ENCODE measurements at regions not wholly inside any gene's neighbourhood (a gene's known extent, or its start where the extent isn't known, plus 50 kb on each side); places are given as distances from the start of the nearest gene placed in this dataset.

DNA sequence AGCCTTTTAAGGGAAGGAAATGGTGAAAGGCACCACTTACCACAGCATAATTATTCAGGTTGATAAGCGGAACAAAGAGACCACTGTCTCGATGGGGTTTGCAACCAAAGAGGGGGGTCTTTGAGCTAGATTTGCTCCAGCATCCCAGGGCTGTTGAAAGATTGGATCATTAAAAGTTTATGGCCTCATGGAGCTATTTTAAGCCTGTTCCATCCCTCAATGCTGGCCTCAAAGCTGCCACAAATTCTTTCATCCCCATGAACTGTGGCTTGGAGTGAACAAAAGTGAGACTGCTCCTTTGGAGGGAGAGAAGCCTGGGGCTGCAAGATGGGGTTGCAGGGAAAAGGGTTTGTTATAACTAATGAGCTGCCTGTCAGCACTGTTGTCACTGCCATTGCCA, 209.8 kb downstream of the RTL9 start:
- Histone ChIP-seq H3K4me1 (ENCODE audit: control insufficient read depth in 4 of 4, insufficient read depth in 4 of 4, low read length in 3 of 4) (no peaks in the 10 kb centered on the region), H3K9ac (ENCODE audit: low read depth in 1 of 2, low read length in 2 of 2) (no peak overlapping the region), H3K9me3 (ENCODE audit: control insufficient read depth in 4 of 4, low read length in 3 of 4) (peaks cover 0 to 4% (median 1%) of the 10 kb centered on the region in 4 donors), H3K36me3 (ENCODE audit: control insufficient read depth in 4 of 4, insufficient read depth in 3 of 4, low read depth in 1 of 4, low read length in 3 of 4) (no peaks in the 10 kb centered on the region), H3K4me3 (ENCODE audit: low read depth in 1 of 3, low read length in 3 of 3) (no peak overlapping the region), H3K27ac (ENCODE audit: low read depth in 1 of 2, low read length in 2 of 2) (no peak overlapping the region), H3K27me3 (ENCODE audit: control insufficient read depth in 4 of 4, insufficient read depth in 4 of 4, low read length in 3 of 4) (no peaks in the 10 kb centered on the region)
- WGBS: 63% methylated on average over 2 of the region's 2 CpGs
- DNase-seq (ENCODE audit: low spot score): no peak
- TF ChIP-seq RAD21 (IDR thresholded peaks at IDR 0.05): no peak

DNA sequence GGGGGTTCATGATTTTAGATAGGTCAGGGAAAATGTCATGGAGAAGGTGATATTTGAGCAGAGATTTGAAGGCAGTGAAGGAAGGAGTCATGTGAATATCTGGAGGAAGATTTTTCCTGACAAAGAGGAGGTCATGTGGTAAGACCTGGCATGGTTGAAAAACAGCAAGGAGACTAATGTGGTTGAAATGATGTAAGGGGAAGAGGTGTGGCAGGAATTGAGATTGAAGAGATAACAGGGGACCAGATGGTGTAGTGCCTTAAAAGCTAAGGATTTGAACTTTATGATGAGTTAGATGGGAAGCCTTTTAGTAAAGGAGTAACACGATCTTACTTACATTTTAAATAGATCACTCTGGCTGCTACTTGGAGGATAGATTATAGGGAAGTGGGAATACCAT, 210.9 kb downstream of the RTL9 start:
- Histone ChIP-seq H3K4me3 (ENCODE audit: low read depth in 1 of 3, low read length in 3 of 3) (no peak overlapping the region), H3K36me3 (ENCODE audit: control insufficient read depth in 4 of 4, insufficient read depth in 3 of 4, low read depth in 1 of 4, low read length in 3 of 4) (no peaks in the 10 kb centered on the region), H3K9ac (ENCODE audit: low read depth in 1 of 2, low read length in 2 of 2) (no peak overlapping the region), H3K27me3 (ENCODE audit: control insufficient read depth in 4 of 4, insufficient read depth in 4 of 4, low read length in 3 of 4) (no peaks in the 10 kb centered on the region), H3K9me3 (ENCODE audit: control insufficient read depth in 4 of 4, low read length in 3 of 4) (peaks cover 0 to 4% (median 1%) of the 10 kb centered on the region in 4 donors), H3K27ac (ENCODE audit: low read depth in 1 of 2, low read length in 2 of 2) (no peak overlapping the region), H3K4me1 (ENCODE audit: control insufficient read depth in 4 of 4, insufficient read depth in 4 of 4, low read length in 3 of 4) (no peaks in the 10 kb centered on the region)
- no peak for TF ChIP-seq RXRA (IDR thresholded peaks at IDR 0.05)
- TF ChIP-seq, protein P1, sequence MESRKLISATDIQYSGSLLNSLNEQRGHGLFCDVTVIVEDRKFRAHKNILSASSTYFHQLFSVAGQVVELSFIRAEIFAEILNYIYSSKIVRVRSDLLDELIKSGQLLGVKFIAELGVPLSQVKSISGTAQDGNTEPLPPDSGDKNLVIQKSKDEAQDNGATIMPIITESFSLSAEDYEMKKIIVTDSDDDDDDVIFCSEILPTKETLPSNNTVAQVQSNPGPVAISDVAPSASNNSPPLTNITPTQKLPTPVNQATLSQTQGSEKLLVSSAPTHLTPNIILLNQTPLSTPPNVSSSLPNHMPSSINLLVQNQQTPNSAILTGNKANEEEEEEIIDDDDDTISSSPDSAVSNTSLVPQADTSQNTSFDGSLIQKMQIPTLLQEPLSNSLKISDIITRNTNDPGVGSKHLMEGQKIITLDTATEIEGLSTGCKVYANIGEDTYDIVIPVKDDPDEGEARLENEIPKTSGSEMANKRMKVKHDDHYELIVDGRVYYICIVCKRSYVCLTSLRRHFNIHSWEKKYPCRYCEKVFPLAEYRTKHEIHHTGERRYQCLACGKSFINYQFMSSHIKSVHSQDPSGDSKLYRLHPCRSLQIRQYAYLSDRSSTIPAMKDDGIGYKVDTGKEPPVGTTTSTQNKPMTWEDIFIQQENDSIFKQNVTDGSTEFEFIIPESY (IDR thresholded peaks at IDR 0.05): no peak
- TF ChIP-seq RAD21 (IDR thresholded peaks at IDR 0.05): no peak
- no peak for TF ChIP-seq YY1 (IDR thresholded peaks at IDR 0.05)
- TF ChIP-seq HNF4A (conservative IDR thresholded peaks at IDR 0.05): no peak
- TF ChIP-seq FOXA1 (IDR thresholded peaks at IDR 0.05): no peak
- no peak for TF ChIP-seq GABPA (IDR thresholded peaks at IDR 0.05 in 1 of 2, conservative IDR thresholded peaks at IDR 0.05 in 1 of 2)
- TF ChIP-seq, protein P2, sequence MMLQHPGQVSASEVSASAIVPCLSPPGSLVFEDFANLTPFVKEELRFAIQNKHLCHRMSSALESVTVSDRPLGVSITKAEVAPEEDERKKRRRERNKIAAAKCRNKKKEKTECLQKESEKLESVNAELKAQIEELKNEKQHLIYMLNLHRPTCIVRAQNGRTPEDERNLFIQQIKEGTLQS (IDR thresholded peaks at IDR 0.05): no peak
- TF ChIP-seq FOXA2 (IDR thresholded peaks at IDR 0.05): no peak
- no peak for TF ChIP-seq SP1 (IDR thresholded peaks at IDR 0.05)
- TF ChIP-seq, protein P3, sequence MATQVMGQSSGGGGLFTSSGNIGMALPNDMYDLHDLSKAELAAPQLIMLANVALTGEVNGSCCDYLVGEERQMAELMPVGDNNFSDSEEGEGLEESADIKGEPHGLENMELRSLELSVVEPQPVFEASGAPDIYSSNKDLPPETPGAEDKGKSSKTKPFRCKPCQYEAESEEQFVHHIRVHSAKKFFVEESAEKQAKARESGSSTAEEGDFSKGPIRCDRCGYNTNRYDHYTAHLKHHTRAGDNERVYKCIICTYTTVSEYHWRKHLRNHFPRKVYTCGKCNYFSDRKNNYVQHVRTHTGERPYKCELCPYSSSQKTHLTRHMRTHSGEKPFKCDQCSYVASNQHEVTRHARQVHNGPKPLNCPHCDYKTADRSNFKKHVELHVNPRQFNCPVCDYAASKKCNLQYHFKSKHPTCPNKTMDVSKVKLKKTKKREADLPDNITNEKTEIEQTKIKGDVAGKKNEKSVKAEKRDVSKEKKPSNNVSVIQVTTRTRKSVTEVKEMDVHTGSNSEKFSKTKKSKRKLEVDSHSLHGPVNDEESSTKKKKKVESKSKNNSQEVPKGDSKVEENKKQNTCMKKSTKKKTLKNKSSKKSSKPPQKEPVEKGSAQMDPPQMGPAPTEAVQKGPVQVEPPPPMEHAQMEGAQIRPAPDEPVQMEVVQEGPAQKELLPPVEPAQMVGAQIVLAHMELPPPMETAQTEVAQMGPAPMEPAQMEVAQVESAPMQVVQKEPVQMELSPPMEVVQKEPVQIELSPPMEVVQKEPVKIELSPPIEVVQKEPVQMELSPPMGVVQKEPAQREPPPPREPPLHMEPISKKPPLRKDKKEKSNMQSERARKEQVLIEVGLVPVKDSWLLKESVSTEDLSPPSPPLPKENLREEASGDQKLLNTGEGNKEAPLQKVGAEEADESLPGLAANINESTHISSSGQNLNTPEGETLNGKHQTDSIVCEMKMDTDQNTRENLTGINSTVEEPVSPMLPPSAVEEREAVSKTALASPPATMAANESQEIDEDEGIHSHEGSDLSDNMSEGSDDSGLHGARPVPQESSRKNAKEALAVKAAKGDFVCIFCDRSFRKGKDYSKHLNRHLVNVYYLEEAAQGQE (IDR thresholded peaks at IDR 0.05): no peak
- no peak for TF ChIP-seq JUND (IDR thresholded peaks at IDR 0.05)
- TF ChIP-seq TAF1 (conservative IDR thresholded peaks at IDR 0.05): no peak
- no peak for TF ChIP-seq NR2F2 (IDR thresholded peaks at IDR 0.05)
- TF ChIP-seq, protein P4, sequence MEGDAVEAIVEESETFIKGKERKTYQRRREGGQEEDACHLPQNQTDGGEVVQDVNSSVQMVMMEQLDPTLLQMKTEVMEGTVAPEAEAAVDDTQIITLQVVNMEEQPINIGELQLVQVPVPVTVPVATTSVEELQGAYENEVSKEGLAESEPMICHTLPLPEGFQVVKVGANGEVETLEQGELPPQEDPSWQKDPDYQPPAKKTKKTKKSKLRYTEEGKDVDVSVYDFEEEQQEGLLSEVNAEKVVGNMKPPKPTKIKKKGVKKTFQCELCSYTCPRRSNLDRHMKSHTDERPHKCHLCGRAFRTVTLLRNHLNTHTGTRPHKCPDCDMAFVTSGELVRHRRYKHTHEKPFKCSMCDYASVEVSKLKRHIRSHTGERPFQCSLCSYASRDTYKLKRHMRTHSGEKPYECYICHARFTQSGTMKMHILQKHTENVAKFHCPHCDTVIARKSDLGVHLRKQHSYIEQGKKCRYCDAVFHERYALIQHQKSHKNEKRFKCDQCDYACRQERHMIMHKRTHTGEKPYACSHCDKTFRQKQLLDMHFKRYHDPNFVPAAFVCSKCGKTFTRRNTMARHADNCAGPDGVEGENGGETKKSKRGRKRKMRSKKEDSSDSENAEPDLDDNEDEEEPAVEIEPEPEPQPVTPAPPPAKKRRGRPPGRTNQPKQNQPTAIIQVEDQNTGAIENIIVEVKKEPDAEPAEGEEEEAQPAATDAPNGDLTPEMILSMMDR (IDR thresholded peaks at IDR 0.05; ENCODE audit: low read depth, low read length, missing input control): no peak
- TF ChIP-seq, protein P5, sequence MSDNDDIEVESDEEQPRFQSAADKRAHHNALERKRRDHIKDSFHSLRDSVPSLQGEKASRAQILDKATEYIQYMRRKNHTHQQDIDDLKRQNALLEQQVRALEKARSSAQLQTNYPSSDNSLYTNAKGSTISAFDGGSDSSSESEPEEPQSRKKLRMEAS (IDR thresholded peaks at IDR 0.05): no peak
- no peak for TF ChIP-seq EGR1 (IDR thresholded peaks at IDR 0.05; ENCODE audit: low read depth in 2 of 2)
- no peak for TF ChIP-seq HNF4G (IDR thresholded peaks at IDR 0.05)
- no peak for DNase-seq (ENCODE audit: low spot score)
- 78% methylated on average over 1 of the region's 1 CpG for WGBS
